GM18870 (cell line): ENCODE measurements at regions not wholly inside any gene's neighbourhood (a gene's known extent, or its start where the extent isn't known, plus 50 kb on each side); places are given as distances from the start of the nearest gene placed in this dataset.

Source experiments
- ATAC-seq: cut with Tn5 transposase; IDR thresholded peaks from one replicate; pipeline ENCODE4 v1.9.1; 2021; ENCODE audit warnings: moderate library complexity; ENCODE audit not compliant: unreplicated experiment

GRCh38 chr3:194075802-194076460, 60.0 kb upstream of the HES1 start:
- ATAC-seq: no peak

DNA sequence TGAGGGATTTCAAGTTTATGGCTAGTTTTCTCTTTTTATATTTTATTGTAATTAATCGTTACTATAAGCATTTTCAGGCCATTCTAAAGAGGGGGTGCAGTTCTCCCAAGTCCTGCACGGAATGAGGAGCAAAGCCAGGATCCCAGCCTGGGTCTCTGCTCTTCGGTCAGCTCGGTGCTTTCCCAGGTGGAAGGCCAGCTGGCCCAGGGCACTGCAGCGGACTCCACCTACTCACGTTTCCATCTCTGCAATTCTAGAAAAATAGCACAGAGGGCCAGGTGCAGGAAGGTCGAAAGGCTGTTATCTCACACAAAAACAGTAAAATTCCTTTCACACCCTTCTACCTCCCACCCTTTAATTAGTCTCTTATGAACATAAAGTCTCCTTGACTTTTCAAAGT, 59.5 kb upstream of the HES1 start:
- no peak for ATAC-seq

DNA sequence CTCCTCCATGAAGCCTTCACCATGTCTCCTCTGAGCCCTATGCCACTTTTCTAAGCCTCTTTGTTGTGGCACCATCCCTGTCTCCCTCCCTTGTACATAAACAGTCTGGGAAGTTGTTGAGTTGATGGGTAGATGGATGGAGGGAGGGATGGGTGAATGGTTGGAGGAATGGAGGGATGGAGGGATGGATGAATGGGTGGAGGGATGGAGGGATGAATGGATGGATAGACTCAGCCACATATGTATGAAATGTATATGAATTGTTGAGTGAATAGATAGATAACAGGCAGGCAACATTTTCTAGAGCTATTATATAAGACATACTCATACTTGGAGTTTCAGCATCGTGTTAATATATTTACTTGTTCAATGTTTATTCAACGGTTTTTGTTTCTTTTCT, 58.3 kb upstream of the HES1 start:
- no peak for ATAC-seq

GRCh38 chr3:194078045-194078821, 57.7 kb upstream of the HES1 start:
- no peak for ATAC-seq

GRCh38 chr3:194079702-194080172, 56.2 kb upstream of the HES1 start:
- ATAC-seq: no peak

- ATAC-seq: no peak
Observed at GRCh38 chr3:194080436-194080835, 55.5 kb upstream of the HES1 start.

DNA sequence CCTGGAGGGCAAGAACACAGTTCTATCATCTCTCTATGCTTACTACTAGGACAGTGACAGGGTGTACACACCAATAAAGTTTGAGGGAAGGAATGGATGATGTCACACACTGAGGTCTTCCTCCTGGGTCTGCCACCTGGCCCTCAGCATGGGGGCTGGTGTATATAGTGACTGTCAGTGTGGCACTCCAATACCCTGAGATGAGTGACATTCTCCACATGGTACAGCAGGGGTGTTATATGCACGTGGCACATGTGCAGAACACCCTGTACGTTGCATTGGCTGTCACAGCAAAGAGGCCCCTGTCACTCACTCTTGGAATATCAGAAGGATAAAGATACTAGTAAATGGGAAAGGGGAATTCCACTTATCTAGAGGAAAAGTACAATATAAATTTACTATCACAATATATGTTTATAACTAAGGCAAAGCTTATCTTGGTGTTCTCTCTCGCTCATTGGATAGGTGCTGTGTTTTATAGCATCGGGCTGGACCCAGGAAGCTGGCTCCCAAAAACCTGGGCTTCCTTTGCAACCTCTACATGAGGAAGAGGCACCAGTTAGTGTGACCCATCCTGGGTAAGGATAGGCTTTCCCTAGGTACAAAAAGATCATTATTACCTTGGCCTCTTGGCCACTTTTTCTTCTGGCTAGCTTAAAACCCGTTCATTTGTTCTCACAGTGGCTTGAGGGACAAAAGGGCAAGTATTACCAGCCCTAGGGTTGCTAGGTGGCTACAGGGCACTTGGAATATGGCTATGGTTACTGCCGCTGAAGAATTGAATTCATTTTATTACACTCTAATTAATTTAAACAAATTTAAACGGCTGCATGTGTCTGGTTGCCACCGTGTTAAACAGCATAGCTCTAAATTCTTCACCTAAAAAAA, 54.8 kb upstream of the HES1 start:
- no peak for ATAC-seq

- no peak for ATAC-seq
Observed at GRCh38 chr3:194081826-194082225, 54.1 kb upstream of the HES1 start.

GRCh38 chr3:194082743-194083636, 53.0 kb upstream of the HES1 start:
- ATAC-seq: no peak

- ATAC-seq: peak; percentile 16
Observed at GRCh38 chr3:194083637-194084224, 52.2 kb upstream of the HES1 start.

GRCh38 chr3:194084284-194084683, 51.7 kb upstream of the HES1 start:
- peak; percentile 93 for ATAC-seq
